ENCODE measurements at regions not wholly inside any gene's neighbourhood (a gene's known extent, or its start where the extent isn't known, plus 50 kb on each side); places are given as distances from the start of the nearest gene placed in this dataset.
A peak's percentile ranks its signal among the peaks of the same experiment; 100 is the strongest.

DNA sequence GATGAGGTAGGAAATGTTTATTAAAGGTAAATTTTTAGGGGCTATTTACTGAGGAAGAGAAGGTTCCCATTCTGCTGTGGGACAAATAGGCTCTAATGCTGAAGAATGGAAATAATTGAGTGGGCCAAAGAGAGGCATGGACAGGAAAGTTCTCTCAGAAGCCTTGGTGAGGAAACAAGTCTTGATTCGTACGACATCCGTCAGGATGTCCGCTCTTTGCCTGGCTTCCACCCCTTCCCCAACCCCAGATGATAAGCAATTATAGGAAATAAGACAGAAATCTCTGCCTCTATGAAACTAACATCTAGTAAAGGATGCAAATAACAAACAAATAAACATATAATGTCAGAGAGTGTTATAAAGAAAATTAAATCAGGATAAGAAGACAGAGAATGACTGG lies 91.7 kb upstream of the BCAT1 start:
- Histone ChIP-seq H3K27me3 (replicated peaks) (no peaks in the 10 kb centered on the region), H3K4me3 (ENCODE audit: low read depth, low read length) (no peak overlapping the region), H3K27ac (no peak overlapping the region), H3K36me3 (replicated peaks) (no peaks in the 10 kb centered on the region)
- in situ Hi-C loops (cut with HindIII; ENCODE audit: low pct_ligation_motif_present, low sequenced_read_pairs): no loop called here
- TF ChIP-seq CTCF (IDR thresholded peaks at IDR 0.05; ENCODE audit: low read depth, low read length, missing control alignments): no peak
- DNase-seq: no peak

DNA sequence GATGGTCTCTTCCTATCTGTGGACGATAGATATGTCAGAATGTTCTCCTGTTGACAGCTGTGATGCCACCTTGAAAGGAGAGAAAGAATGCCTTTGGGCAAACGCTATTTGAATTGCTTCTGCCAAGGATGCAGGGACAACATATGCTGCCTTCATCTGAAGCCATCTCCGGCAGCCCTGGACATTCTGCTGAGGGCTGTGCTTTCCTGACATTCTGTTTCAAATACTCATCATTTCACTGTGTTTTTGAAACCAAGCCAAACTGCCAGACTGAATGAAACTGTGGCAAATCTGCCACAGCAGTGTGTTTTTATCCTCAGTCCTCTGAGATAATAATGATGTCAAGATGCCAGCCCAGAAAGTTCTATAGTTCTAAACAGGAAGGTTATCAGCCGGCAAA lies 85.8 kb upstream of the BCAT1 start:
- no peak overlapping the region for H3K27ac ChIP-seq
- no peaks in the 10 kb centered on the region for H3K27me3 ChIP-seq (replicated peaks)
- no peak for TF ChIP-seq CTCF (IDR thresholded peaks at IDR 0.05; ENCODE audit: low read depth, low read length, missing control alignments)
- in situ Hi-C loops (cut with HindIII; ENCODE audit: low pct_ligation_motif_present, low sequenced_read_pairs): no loop called here
- peak; percentile 10 for DNase-seq
- H3K4me3 ChIP-seq (ENCODE audit: low read depth, low read length): no peak overlapping the region
- H3K36me3 ChIP-seq (replicated peaks): no peaks in the 10 kb centered on the region

GRCh38 chr12:25025951-25026490 lies 77.1 kb upstream of the BCAT1 start:
- DNase-seq: no peak
- H3K36me3 ChIP-seq (replicated peaks): no peaks in the 10 kb centered on the region
- TF ChIP-seq CTCF (IDR thresholded peaks at IDR 0.05; ENCODE audit: low read depth, low read length, missing control alignments): no peak
- H3K27me3 ChIP-seq (replicated peaks): no peaks in the 10 kb centered on the region
- H3K27ac ChIP-seq: no peak overlapping the region
- H3K4me3 ChIP-seq (ENCODE audit: low read depth, low read length): no peak overlapping the region
- in situ Hi-C loops (cut with HindIII; ENCODE audit: low pct_ligation_motif_present, low sequenced_read_pairs): no loop called here

- in situ Hi-C loops (cut with HindIII; ENCODE audit: low pct_ligation_motif_present, low sequenced_read_pairs): no loop called here
- Histone ChIP-seq H3K27ac (no peak overlapping the region), H3K27me3 (replicated peaks) (no peaks in the 10 kb centered on the region), H3K36me3 (replicated peaks) (no peaks in the 10 kb centered on the region), H3K4me3 (ENCODE audit: low read depth, low read length) (no peak overlapping the region)
- TF ChIP-seq CTCF (IDR thresholded peaks at IDR 0.05; ENCODE audit: low read depth, low read length, missing control alignments): no peak
- DNase-seq: no peak
These were observed 76.4 kb upstream of the BCAT1 start for GRCh38 chr12:25025260-25025659.

DNA sequence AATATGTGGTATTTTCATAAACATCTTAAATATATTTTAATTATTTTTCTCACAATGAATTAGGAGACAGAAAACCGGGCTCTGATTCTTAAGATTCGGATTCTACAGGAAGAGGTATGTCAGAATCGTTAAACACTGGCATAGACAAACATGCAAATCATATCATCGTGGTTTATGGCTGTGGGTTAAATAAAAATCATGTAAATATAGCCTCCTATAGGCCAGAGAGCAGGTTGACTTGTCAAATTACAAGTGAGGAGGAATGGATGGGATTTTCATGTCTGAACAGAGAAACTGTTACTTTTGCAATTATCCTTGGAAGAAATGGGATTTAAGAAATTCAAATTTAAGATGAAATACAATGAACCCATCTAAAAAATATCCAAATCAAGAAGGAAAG lies 74.9 kb upstream of the BCAT1 start:
- in situ Hi-C loops (cut with HindIII; ENCODE audit: low pct_ligation_motif_present, low sequenced_read_pairs): no loop called here
- no peak overlapping the region for H3K4me3 ChIP-seq (ENCODE audit: low read depth, low read length)
- TF ChIP-seq CTCF (IDR thresholded peaks at IDR 0.05; ENCODE audit: low read depth, low read length, missing control alignments): no peak

DNA sequence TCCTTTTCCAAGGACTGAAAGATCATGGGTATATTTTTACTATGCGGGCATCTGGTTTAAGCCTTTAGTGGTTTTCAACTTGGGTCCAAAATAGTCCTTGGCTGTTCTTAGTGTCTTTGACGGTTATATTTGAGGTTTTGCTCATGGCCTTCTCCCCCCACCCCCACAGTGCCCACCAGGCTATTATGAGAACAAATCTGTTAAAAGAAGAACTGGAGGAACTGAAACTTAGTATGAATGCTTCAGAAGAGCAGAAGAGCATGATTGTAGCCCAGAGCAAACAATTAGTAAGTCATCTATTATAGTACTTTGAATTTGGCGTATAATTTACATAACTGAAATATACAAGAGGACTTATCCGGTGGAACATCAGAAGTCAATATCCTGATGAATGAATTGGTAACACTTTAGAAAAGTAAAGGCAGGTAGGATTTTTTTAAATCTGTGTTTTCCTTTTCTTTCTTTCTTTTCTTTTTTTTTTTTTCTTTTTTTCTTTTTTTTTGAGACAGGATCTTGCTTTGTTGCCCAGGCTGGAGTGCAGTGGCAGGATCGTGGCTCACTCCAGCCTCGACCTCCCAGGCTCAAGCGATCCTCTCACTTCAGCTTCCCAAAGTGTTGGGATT lies 71.8 kb upstream of the BCAT1 start:
- no peak overlapping the region for H3K27ac ChIP-seq
- in situ Hi-C loops (cut with HindIII; ENCODE audit: low pct_ligation_motif_present, low sequenced_read_pairs): no loop called here

More for the DNA sequence above, 74.9 kb upstream of the BCAT1 start:
- no peak for DNase-seq
- H3K27me3 ChIP-seq (replicated peaks): no peaks in the 10 kb centered on the region
- H3K27ac ChIP-seq: no peak overlapping the region
- H3K36me3 ChIP-seq (replicated peaks): no peaks in the 10 kb centered on the region

More for the DNA sequence above, 71.8 kb upstream of the BCAT1 start:
- no peak for TF ChIP-seq CTCF (IDR thresholded peaks at IDR 0.05; ENCODE audit: low read depth, low read length, missing control alignments)
- no peaks in the 10 kb centered on the region for H3K36me3 ChIP-seq (replicated peaks)
- no peaks in the 10 kb centered on the region for H3K27me3 ChIP-seq (replicated peaks)
- DNase-seq: no peak
- H3K4me3 ChIP-seq (ENCODE audit: low read depth, low read length): no peak overlapping the region

All from brain microvascular endothelial cell (primary cell).